OCI-LY1 (cell line): ENCODE measurements at regions not wholly inside any gene's neighbourhood (a gene's known extent, or its start where the extent isn't known, plus 50 kb on each side); places are given as distances from the start of the nearest gene placed in this dataset.

ENCODE experiments used
- H2AFZ ChIP-seq: fragments of 200-600 bp; sonication (generic), shearing (Covaris generic); 2 replicates; pipeline ENCODE4 v1.6.0; 2014; ENCODE audit warnings: antibody characterized with exemption, mild to moderate bottlenecking, low read length
- H3F3A ChIP-seq: fragments of 200-600 bp; sonication (generic), shearing (Covaris generic); 2 replicates; pipeline ENCODE4 v1.6.0; 2014; ENCODE audit warnings: mild to moderate bottlenecking, antibody characterized with exemption, low read length, moderate library complexity; ENCODE audit not compliant: insufficient read depth
- H3K27ac ChIP-seq: fragments of 200-600 bp; sonication (generic); 2 replicates; pipeline ENCODE4 v1.5.1; 2014; ENCODE audit warnings: low read length, mixed run types, mild to moderate bottlenecking, low read depth; ENCODE audit not compliant: poor library complexity, severe bottlenecking
- H3K27me3 ChIP-seq: fragments of 200-600 bp; sonication (generic); 2 replicates; pipeline ENCODE4 v1.6.0; 2014; ENCODE audit warnings: antibody characterized with exemption, mild to moderate bottlenecking, low read length, moderate library complexity; ENCODE audit not compliant: insufficient read depth
- H3K36me3 ChIP-seq: fragments of 200-600 bp; sonication (generic); 2 replicates; pipeline ENCODE4 v1.6.1; 2014; ENCODE audit warnings: mild to moderate bottlenecking, antibody characterized with exemption, low read length, moderate library complexity, mixed read lengths; ENCODE audit not compliant: insufficient read depth
- H3K4me1 ChIP-seq: fragments of 200-600 bp; sonication (generic); 2 replicates; pipeline ENCODE4 v1.5.1; 2014; ENCODE audit warnings: mild to moderate bottlenecking, low read length, moderate library complexity; ENCODE audit not compliant: insufficient read depth, severe bottlenecking
- H3K4me2 ChIP-seq: fragments of 200-600 bp; sonication (generic), shearing (Covaris generic); 2 replicates; pipeline ENCODE4 v1.6.1; 2014; ENCODE audit warnings: low read length
- H3K4me3 ChIP-seq: fragments of 200-600 bp; sonication (generic); 2 replicates; pipeline ENCODE4 v1.5.1; 2014; ENCODE audit warnings: low read length, low read depth, mild to moderate bottlenecking, mixed read lengths; ENCODE audit not compliant: poor library complexity, severe bottlenecking
- H3K79me2 ChIP-seq: fragments of 200-600 bp; shearing (Covaris generic); 2 replicates; pipeline ENCODE4 v1.6.1; 2016; ENCODE audit warnings: mixed run types, low read length, mixed read lengths; ENCODE audit not compliant: insufficient read depth
- H3K9ac ChIP-seq: fragments of 200-600 bp; sonication (generic), shearing (Covaris generic); 2 replicates; pipeline ENCODE4 v1.6.1; 2014; ENCODE audit warnings: mild to moderate bottlenecking, low read length, mixed read lengths
- H3K9me2 ChIP-seq: fragments of 200-600 bp; sonication (generic), shearing (Covaris generic); 2 replicates; pipeline ENCODE4 v1.6.1; 2014; ENCODE audit warnings: low read depth, mild to moderate bottlenecking, low read length, mixed read lengths
- H3K9me3 ChIP-seq: fragments of 200-600 bp; shearing (Covaris generic); 2 replicates; pipeline ENCODE4 v1.6.1; 2014; ENCODE audit warnings: low read length, mixed read lengths
- H4K20me1 ChIP-seq: fragments of 200-600 bp; sonication (generic), shearing (Covaris generic); 2 replicates; pipeline ENCODE4 v1.6.0; 2016; ENCODE audit warnings: mild to moderate bottlenecking, low read length; ENCODE audit not compliant: insufficient read depth
- EZH2 ChIP-seq: fragments of 200-600 bp; sonication (generic), shearing (Covaris generic); IDR thresholded peaks from 2 replicates; pipeline ENCODE4 v1.8.0; 2017; ENCODE audit warnings: borderline replicate concordance, mixed run types, mild to moderate bottlenecking, antibody characterized with exemption, low read length, moderate library complexity, mixed read lengths
- TF ChIP-seq, protein P1 (sequence below): fragments of 200-600 bp; sonication (generic), shearing (Covaris generic); IDR thresholded peaks from 2 replicates; pipeline ENCODE4 v1.5.1; 2017; ENCODE audit warnings: mild to moderate bottlenecking, antibody characterized with exemption, low read length, moderate library complexity, mixed read lengths

DNA sequence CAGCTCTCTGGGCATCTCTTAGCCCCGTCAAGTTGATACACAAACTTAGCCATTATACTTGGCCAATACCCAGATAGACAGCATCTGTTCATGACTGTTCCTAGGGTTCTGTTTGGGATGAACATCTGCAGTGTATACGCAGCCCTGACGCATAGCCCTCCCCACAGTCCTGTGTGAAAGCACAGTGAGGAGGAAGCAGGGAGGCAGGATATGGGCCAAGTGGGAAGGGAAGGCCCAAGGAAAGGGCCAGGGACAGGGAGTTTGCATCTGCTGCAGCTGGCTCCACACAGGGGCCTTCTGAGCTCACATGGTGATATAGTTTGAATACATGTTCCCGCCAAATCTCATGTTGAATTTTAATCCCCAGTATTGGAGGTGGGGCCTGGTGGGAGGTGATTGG is 80.2 kb downstream of the CMPK2 start:
- Histone ChIP-seq H3K9me3 (no peaks in the 10 kb centered on the region), H3K4me3 (no peak overlapping the region), H3K27ac (no peak overlapping the region), H2AFZ (no peak overlapping the region), H3K4me2 (no peak overlapping the region), H3K79me2 (no peaks in the 10 kb centered on the region), H3K36me3 (no peaks in the 10 kb centered on the region), H3K4me1 (peaks cover 11% of the 10 kb centered on the region), H3K9me2 (no peaks in the 10 kb centered on the region), H3K9ac (no peak overlapping the region), H4K20me1 (no peaks in the 10 kb centered on the region), H3K27me3 (no peaks in the 10 kb centered on the region), H3F3A (no peaks in the 10 kb centered on the region)
- no peak for TF ChIP-seq EZH2
- TF ChIP-seq, protein P1, sequence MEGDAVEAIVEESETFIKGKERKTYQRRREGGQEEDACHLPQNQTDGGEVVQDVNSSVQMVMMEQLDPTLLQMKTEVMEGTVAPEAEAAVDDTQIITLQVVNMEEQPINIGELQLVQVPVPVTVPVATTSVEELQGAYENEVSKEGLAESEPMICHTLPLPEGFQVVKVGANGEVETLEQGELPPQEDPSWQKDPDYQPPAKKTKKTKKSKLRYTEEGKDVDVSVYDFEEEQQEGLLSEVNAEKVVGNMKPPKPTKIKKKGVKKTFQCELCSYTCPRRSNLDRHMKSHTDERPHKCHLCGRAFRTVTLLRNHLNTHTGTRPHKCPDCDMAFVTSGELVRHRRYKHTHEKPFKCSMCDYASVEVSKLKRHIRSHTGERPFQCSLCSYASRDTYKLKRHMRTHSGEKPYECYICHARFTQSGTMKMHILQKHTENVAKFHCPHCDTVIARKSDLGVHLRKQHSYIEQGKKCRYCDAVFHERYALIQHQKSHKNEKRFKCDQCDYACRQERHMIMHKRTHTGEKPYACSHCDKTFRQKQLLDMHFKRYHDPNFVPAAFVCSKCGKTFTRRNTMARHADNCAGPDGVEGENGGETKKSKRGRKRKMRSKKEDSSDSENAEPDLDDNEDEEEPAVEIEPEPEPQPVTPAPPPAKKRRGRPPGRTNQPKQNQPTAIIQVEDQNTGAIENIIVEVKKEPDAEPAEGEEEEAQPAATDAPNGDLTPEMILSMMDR, result no peak

DNA sequence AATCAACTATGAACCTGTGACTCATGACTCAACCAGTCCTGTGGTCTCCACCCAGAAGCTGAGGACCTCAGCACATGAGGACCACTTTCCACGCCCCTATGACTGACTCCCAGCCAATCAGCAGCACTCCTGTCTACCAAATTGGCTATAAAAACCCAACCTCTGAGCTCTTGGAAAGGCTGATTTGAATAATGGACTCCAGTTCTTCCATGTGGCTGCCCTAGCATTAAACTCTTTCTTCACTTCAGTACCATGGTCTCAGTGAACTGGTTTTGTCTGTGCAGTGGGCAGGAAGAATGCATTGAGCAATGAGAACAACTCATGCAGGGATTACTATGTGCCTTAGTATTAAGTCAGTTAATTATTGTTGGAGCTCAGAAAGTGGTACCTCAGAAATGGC is 78.3 kb downstream of the CMPK2 start:
- H3K36me3 ChIP-seq, result no peaks in the 10 kb centered on the region
- H3K9me3 ChIP-seq, result no peaks in the 10 kb centered on the region
- H3K4me1 ChIP-seq, result no peaks in the 10 kb centered on the region
- no peaks in the 10 kb centered on the region for H3F3A ChIP-seq
- H3K9ac ChIP-seq, result no peak overlapping the region
- no peaks in the 10 kb centered on the region for H3K9me2 ChIP-seq
- H3K27ac ChIP-seq, result no peak overlapping the region
- no peaks in the 10 kb centered on the region for H3K27me3 ChIP-seq
- H3K79me2 ChIP-seq, result no peaks in the 10 kb centered on the region
- TF ChIP-seq, protein P1, result no peak
- no peak for TF ChIP-seq EZH2
- no peak overlapping the region for H2AFZ ChIP-seq
- no peaks in the 10 kb centered on the region for H4K20me1 ChIP-seq
- H3K4me3 ChIP-seq, result no peak overlapping the region
- H3K4me2 ChIP-seq, result no peak overlapping the region

DNA sequence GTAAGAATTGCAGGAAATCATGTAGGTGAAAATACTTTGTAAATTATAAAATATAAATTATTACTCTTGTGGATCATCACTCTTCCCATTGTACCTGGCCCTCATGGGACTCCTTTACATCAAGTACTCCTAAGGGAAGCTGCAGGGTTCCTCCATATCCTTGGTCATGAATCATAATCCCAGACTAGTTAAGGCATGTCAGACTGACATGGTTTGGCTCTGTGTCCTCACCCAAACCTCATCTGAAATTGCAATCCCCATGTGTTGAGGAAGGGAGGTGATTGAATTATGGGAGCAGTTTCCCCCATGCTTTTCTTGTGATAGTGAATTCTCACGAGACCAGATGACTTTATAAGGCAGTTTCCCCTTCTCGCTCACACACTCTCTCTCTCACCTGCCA is 77.1 kb downstream of the CMPK2 start:
- Histone ChIP-seq H3F3A (no peaks in the 10 kb centered on the region), H2AFZ (no peak overlapping the region), H4K20me1 (no peaks in the 10 kb centered on the region), H3K4me2 (no peak overlapping the region), H3K4me1 (no peaks in the 10 kb centered on the region), H3K9ac (no peak overlapping the region), H3K4me3 (no peak overlapping the region), H3K27me3 (no peaks in the 10 kb centered on the region), H3K79me2 (no peaks in the 10 kb centered on the region), H3K9me2 (no peaks in the 10 kb centered on the region), H3K27ac (no peak overlapping the region), H3K9me3 (no peaks in the 10 kb centered on the region), H3K36me3 (no peaks in the 10 kb centered on the region)
- no peak for TF ChIP-seq EZH2

DNA sequence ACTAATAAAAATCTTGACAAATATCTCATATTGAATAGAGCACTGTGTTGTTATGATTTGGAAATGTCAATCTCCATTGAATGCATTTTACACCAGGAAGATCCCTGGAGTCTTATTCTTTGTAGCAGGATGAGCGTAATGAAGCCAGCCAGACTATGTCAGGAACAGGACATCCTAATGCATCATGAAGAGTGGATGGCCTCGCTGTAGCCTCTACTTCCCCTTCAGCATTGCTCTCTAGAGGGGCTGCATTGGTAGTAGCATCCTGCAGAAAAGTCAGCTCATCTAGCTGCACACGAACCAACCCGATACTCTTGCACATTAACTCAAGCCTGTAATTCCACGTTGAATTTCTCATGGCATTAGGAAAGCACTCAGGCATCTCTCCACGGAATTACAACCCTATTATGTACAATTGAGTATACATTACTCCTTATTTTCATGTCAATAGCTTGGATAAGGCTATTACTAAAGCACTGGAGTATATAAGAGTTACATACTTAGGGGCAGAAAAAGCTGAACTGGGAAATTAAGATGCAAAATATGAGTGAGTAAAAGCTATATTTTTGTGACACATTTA is 76.1 kb downstream of the CMPK2 start:
- no peaks in the 10 kb centered on the region for H3K9me2 ChIP-seq
- no peak overlapping the region for H3K9ac ChIP-seq
- no peak overlapping the region for H2AFZ ChIP-seq
- TF ChIP-seq, protein P1, result no peak
- no peak for TF ChIP-seq EZH2
- no peaks in the 10 kb centered on the region for H3F3A ChIP-seq
- no peak overlapping the region for H3K27ac ChIP-seq
- no peaks in the 10 kb centered on the region for H3K4me1 ChIP-seq
- H3K27me3 ChIP-seq, result no peaks in the 10 kb centered on the region
- no peak overlapping the region for H3K4me2 ChIP-seq
- no peaks in the 10 kb centered on the region for H4K20me1 ChIP-seq
- H3K9me3 ChIP-seq, result no peaks in the 10 kb centered on the region
- no peaks in the 10 kb centered on the region for H3K79me2 ChIP-seq
- H3K36me3 ChIP-seq, result no peaks in the 10 kb centered on the region
- no peak overlapping the region for H3K4me3 ChIP-seq
